ENCODE measurements at regions not wholly inside any gene's neighbourhood (a gene's known extent, or its start where the extent isn't known, plus 50 kb on each side); places are given as distances from the start of the nearest gene placed in this dataset.

DNA sequence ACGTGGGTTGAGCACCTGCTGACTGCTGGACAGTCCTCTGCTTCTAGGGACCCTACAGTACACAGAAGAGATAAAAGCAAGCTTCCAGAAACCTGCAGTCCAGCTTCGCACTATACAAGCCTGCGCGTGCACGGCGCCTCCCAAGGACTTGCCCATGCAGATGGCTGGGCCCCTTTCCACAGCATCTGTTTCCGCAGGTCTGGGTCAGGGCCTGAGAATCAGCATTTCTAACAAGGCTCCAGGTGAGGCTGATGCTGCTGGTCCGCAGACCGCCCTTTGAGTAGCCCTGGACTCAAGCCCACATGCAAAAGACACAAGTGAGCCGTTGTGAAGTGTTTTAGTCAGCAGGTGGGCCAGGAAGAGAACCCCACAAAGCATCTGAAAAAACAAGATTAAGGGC, 133.1 kb downstream of the HSD17B3 start:
- Mint-ChIP-seq H3K4me3 (no peak overlapping the region), H3K9me3 (ENCODE audit: low read depth) (no peaks in the 10 kb centered on the region), H3K4me1 (no peaks in the 10 kb centered on the region), H3K36me3 (ENCODE audit: low read depth) (no peaks in the 10 kb centered on the region), H3K27me3 (peaks cover 5% of the 10 kb centered on the region), H3K27ac (no peak overlapping the region)
- DNase-seq: no peak
- ChIA-PET POLR2A (no interaction called here), CTCF (interaction anchor here (1.1 kb wide), 1 partner anchor 93 kb away, joined by 3 read pairs; no protein-coding TSS in a partner anchor)
- ATAC-seq: no peak
- intact Hi-C loops (cut with DNase I, micrococcal nuclease): no loop called here

DNA sequence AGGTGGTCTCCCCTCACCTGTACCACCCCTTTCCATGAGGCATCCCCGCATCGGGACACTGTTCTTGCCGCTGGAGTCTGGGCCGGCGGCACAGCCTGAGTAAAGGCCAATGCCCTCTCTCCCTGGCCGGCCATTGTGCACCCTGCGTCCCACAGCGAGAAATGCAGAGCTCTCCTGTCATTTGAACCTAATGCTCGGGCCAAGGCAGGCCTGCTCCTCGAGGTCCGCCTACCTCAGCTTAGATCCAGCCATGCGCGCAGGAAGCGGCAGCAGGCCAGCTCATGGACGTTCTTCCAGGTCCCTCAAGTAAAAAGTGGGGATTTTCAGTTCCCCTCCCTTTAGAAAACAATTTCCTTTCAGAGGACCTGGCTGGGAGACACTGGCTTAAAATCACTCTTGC, 135.0 kb downstream of the HSD17B3 start:
- no peaks in the 10 kb centered on the region for H3K9me3 Mint-ChIP-seq (ENCODE audit: low read depth)
- H3K27ac Mint-ChIP-seq: no peak overlapping the region
- no peak for ATAC-seq
- H3K36me3 Mint-ChIP-seq (ENCODE audit: low read depth): no peaks in the 10 kb centered on the region
- CTCF ChIA-PET: no interaction called here
- no peaks in the 10 kb centered on the region for H3K4me1 Mint-ChIP-seq
- intact Hi-C loops (cut with DNase I, micrococcal nuclease): no loop called here
- H3K4me3 Mint-ChIP-seq: no peak overlapping the region
- H3K27me3 Mint-ChIP-seq: peaks cover 2% of the 10 kb centered on the region
- no peak for DNase-seq
- POLR2A ChIA-PET: no interaction called here

DNA sequence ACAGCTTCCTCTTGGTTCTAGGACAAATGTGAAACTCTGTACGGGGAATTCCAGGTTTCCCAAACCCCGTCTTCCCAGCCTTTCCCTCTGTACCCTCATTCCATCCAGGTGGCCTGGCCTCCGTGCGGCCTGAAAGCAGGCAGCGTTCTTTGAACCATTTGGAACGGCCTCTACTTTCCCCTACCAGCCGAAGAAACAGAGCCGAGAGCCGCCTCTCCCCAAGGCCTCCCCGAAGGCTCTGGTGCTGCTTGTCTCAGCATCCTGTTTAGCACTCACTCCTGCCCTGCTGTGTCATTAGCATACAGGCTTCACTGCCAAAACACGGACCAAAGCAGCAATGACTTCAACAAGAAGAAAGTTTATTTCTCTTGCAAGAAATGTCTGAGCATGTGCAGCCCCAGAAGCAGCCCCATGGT, 137.7 kb downstream of the HSD17B3 start:
- H3K9me3 Mint-ChIP-seq (ENCODE audit: low read depth): no peaks in the 10 kb centered on the region
- H3K36me3 Mint-ChIP-seq (ENCODE audit: low read depth): no peaks in the 10 kb centered on the region
- no peak overlapping the region for H3K27ac Mint-ChIP-seq
- intact Hi-C loops (cut with DNase I, micrococcal nuclease): no loop called here
- H3K4me3 Mint-ChIP-seq: no peak overlapping the region
- no peaks in the 10 kb centered on the region for H3K4me1 Mint-ChIP-seq
- ATAC-seq (no peak), DNase-seq (no peak)
- CTCF ChIA-PET: interaction anchor here (1.7 kb wide), 1 partner anchor 14 kb away, joined by 7 read pairs; no protein-coding TSS in a partner anchor
- H3K27me3 Mint-ChIP-seq: peaks cover 3% of the 10 kb centered on the region
- POLR2A ChIA-PET: no interaction called here

DNA sequence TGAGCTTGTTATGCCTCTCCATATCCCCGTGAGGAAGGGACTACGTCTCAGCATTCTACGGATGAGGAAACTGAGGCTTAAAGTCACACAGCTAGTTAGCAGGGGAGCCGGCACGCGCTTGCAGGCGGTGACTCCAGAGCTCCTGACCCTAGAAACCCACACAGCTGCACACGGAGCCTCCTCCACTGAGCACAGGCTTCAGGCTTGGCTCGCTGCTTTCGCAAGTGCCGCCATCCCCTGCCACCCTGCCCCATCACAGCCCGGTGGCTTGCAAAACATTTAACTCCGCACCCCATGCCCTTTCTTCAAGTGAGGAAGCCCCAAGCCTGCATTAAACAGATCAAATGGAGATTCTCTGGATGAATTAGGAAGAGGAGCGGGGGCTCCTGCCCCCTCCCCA, 138.3 kb downstream of the HSD17B3 start:
- no peak overlapping the region for H3K4me3 Mint-ChIP-seq
- intact Hi-C loops (cut with DNase I, micrococcal nuclease): no loop called here
- peaks cover 4% of the 10 kb centered on the region for H3K27me3 Mint-ChIP-seq
- no peak overlapping the region for H3K27ac Mint-ChIP-seq
- H3K4me1 Mint-ChIP-seq: peaks cover 3% of the 10 kb centered on the region
- POLR2A ChIA-PET: no interaction called here
- no peak for ATAC-seq
- CTCF ChIA-PET: interaction anchor here (1.7 kb wide), 1 partner anchor 13 kb away, joined by 7 read pairs; no protein-coding TSS in a partner anchor
- no peak for DNase-seq
- H3K9me3 Mint-ChIP-seq (ENCODE audit: low read depth): no peaks in the 10 kb centered on the region
- H3K36me3 Mint-ChIP-seq (ENCODE audit: low read depth): no peaks in the 10 kb centered on the region

DNA sequence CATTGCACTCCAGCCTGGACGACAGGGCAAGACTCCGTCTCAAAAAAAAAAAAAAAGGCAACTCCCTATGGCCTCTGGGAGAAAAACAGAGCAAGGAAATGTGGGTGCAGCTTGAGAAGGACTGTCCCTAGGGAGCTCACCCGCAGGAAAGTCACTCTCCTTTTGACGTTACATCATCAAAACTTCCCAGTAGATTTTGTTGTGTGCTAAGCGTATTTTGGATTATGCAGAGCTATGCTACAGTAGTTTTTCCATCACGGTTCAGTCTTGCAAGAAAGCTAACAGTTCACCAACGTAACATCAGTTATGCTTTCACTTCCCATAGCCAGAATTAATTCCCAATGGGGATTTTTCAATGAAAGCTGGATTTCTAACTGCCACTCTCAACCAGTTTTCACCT, 138.8 kb downstream of the HSD17B3 start:
- intact Hi-C loops (cut with DNase I, micrococcal nuclease): no loop called here
- no peaks in the 10 kb centered on the region for H3K9me3 Mint-ChIP-seq (ENCODE audit: low read depth)
- peaks cover 6% of the 10 kb centered on the region for H3K27me3 Mint-ChIP-seq
- H3K4me1 Mint-ChIP-seq: peaks cover 5% of the 10 kb centered on the region
- POLR2A ChIA-PET: interaction anchor here (0.7 kb wide), 1 partner anchor 34 kb away, joined by 3 read pairs; no protein-coding TSS in a partner anchor
- no peaks in the 10 kb centered on the region for H3K36me3 Mint-ChIP-seq (ENCODE audit: low read depth)
- H3K4me3 Mint-ChIP-seq: no peak overlapping the region
- DNase-seq (no peak), ATAC-seq (no peak)
- H3K27ac Mint-ChIP-seq: no peak overlapping the region
- CTCF ChIA-PET: interaction anchor here (0.7 to 1.7 kb wide), 2 partner anchors 13 to 55 kb away, joined by 3 to 7 read pairs; no protein-coding TSS in a partner anchor

DNA sequence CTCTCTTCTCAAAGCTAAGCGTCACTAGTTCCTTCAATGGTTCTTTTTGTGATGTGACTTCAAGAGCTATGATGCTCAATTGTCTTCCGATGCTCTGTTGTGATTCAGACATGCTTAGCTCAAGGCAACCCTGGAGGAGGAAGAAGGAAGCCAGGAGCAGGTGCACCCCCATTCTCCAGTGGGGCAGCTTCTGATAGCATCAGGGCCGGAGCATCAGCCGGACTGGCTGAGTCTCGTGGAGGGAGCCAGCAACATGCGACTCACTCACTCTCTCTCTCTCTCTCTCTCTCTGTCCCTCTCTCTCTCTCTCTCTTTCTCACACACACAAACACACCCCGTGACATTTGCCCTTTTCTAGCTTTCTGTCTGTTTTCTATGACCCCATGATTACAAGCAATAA, 140.2 kb downstream of the HSD17B3 start:
- Mint-ChIP-seq H3K27ac (no peak overlapping the region), H3K9me3 (ENCODE audit: low read depth) (no peaks in the 10 kb centered on the region), H3K4me3 (no peak overlapping the region), H3K27me3 (peaks cover 14% of the 10 kb centered on the region), H3K36me3 (ENCODE audit: low read depth) (no peaks in the 10 kb centered on the region), H3K4me1 (peaks cover 5% of the 10 kb centered on the region)
- intact Hi-C loops (cut with DNase I, micrococcal nuclease): no loop called here
- CTCF ChIA-PET: interaction anchor here (0.7 kb wide), 1 partner anchor 937 kb away, joined by 3 read pairs; no protein-coding TSS in a partner anchor
- DNase-seq (no peak), ATAC-seq (no peak)
- POLR2A ChIA-PET: no interaction called here

DNA sequence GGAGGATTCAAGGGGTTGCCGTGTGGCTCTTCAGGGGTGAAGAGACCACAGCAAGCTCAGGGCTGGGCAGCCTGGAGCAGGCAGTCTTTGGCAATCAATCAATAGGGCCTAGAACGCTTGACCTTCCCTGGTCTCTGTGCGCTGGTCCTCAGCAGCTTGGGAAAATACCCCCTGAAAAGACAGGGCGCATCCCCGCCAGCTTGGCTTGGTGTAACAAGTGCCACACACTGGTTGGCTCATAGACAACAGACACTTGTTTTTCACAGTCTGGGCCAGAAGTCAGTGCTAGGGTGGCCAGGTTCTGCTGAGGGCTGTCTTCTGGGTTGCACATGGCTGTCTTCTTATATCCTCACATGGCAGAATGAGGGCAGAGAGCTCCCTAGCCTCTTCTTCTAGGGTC, 141.1 kb downstream of the HSD17B3 start:
- ATAC-seq (no peak), DNase-seq (no peak)
- Mint-ChIP-seq H3K9me3 (ENCODE audit: low read depth) (no peaks in the 10 kb centered on the region), H3K4me1 (peaks cover 5% of the 10 kb centered on the region), H3K36me3 (ENCODE audit: low read depth) (no peaks in the 10 kb centered on the region), H3K27me3 (peaks cover 16% of the 10 kb centered on the region), H3K4me3 (no peak overlapping the region), H3K27ac (no peak overlapping the region)
- ChIA-PET POLR2A (no interaction called here), CTCF (interaction anchor here (0.6 kb wide), 1 partner anchor 53 kb away, joined by 3 read pairs; no protein-coding TSS in a partner anchor)
- intact Hi-C loops (cut with DNase I, micrococcal nuclease): no loop called here

DNA sequence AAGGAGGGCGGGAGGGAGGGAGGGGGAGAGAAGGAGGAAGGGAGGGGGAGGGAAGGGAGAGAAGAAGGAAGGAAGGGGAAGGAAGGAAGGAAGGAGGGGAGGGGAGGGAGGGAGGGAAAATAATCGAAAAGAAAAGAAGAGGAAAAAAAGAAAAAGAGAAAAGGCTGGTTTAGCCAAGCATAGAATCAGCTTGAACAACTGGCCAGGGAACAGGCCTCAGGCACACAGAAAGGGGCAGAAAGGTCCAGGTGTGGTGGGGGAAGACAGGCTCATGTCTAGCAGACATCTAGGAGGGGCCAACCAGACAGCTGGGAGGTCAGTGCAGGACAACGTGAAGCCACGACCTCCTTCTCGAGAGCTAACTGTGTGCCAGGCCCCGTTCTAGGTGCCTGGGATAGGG, 141.8 kb downstream of the HSD17B3 start:
- ChIA-PET POLR2A (no interaction called here), CTCF (interaction anchor here (0.6 kb wide), 1 partner anchor 54 kb away, joined by 3 read pairs; no protein-coding TSS in a partner anchor)
- no peak overlapping the region for H3K4me3 Mint-ChIP-seq
- H3K36me3 Mint-ChIP-seq (ENCODE audit: low read depth): no peaks in the 10 kb centered on the region
- DNase-seq (no peak), ATAC-seq (no peak)
- peaks cover 16% of the 10 kb centered on the region for H3K27me3 Mint-ChIP-seq
- intact Hi-C loops (cut with DNase I, micrococcal nuclease): no loop called here
- H3K9me3 Mint-ChIP-seq (ENCODE audit: low read depth): no peaks in the 10 kb centered on the region
- peaks cover 5% of the 10 kb centered on the region for H3K4me1 Mint-ChIP-seq
- H3K27ac Mint-ChIP-seq: no peak overlapping the region

DNA sequence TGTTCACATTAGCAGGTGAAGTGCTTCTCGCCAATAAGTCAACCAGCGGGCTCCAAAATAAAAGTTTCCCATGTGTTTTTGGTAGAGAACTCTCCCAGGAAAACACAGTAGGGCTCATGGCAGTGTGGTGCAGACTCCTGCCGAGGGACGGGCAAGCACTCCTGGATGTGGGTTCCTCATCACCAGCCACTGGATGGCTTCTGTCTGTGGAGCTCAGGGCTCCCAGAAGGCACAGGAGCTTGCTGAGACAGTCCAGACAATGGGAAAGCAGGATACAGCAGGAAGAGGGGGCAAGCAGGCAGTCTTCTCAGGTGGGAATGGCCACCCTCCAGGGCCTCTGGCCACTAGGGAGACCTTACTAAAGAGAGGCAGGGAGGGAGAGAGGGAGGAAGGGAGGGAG, 142.4 kb downstream of the HSD17B3 start:
- Mint-ChIP-seq H3K4me3 (no peak overlapping the region), H3K36me3 (ENCODE audit: low read depth) (no peaks in the 10 kb centered on the region), H3K27ac (no peak overlapping the region), H3K27me3 (peaks cover 16% of the 10 kb centered on the region), H3K9me3 (ENCODE audit: low read depth) (no peaks in the 10 kb centered on the region), H3K4me1 (peaks cover 5% of the 10 kb centered on the region)
- DNase-seq: no peak
- no peak for ATAC-seq
- CTCF ChIA-PET: interaction anchor here (1.0 kb wide), 1 partner anchor 9 kb away, joined by 4 read pairs; no protein-coding TSS in a partner anchor
- intact Hi-C loops (cut with DNase I, micrococcal nuclease): loop anchor here in 1 of 2 experiments (10.0 kb wide), 1 partner anchor 55 kb away; no protein-coding TSS in a partner anchor
- POLR2A ChIA-PET: no interaction called here

DNA sequence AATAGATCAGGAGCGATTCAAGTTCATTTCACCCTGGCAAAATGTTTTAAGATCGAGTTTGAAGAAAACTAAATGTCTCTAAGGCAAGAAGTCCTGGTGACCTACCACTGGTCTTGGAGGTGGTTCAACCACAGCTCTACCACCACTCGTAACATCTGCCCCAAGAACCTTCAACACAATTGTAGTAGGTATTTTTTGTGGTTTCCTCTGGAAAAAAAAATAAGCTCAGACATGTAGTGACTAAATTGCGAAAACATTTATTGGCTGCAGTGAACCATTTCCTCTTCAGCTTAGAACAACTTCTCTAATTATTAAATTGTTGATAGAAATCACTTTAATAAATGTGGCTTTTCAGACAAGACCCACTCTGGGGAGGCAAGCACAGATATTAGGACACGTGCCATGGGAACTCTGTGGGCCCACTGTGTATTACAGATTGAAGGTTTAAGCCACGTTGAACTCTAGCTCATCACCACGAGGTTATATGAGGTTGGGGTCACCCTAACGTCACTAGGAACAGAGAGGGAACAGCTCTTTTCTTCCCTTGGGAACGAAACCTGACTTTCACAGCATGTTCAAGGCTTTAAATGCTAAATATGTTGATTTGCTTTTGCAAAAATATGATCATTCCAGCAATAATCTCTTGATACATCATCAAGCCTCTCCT, 142.9 kb downstream of the HSD17B3 start:
- ChIA-PET CTCF (interaction anchor here (1.0 kb wide), 1 partner anchor 8 kb away, joined by 4 read pairs; no protein-coding TSS in a partner anchor), POLR2A (no interaction called here)
- H3K4me3 Mint-ChIP-seq: no peak overlapping the region
- DNase-seq: no peak
- no peaks in the 10 kb centered on the region for H3K36me3 Mint-ChIP-seq (ENCODE audit: low read depth)
- no peaks in the 10 kb centered on the region for H3K9me3 Mint-ChIP-seq (ENCODE audit: low read depth)
- peaks cover 17% of the 10 kb centered on the region for H3K27me3 Mint-ChIP-seq
- intact Hi-C loops (cut with DNase I, micrococcal nuclease): loop anchor here in 1 of 2 experiments (10.0 kb wide), 1 partner anchor 56 kb away; no protein-coding TSS in a partner anchor
- H3K4me1 Mint-ChIP-seq: peaks cover 5% of the 10 kb centered on the region
- no peak for ATAC-seq
- H3K27ac Mint-ChIP-seq: no peak overlapping the region

DNA sequence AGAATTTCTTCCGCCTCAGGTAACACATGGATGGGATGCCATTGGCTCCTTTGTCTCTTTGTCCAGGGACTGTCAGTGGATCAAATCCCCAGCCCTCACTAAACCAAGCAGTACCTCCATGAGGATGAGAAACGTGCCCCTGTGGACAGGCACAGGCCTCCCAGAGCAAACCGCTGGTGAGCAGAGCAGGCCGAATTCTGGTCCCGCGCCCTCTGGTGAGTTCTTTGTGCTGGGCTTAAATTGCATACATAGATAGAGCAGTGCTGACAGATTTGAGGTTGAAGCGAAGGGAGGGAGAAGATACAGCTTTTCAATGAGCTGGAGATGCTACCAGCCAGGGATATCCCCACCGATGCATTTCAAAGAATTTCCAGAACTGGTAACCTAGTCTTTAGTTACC, 143.8 kb downstream of the HSD17B3 start:
- ChIA-PET CTCF (no interaction called here), POLR2A (no interaction called here)
- Mint-ChIP-seq H3K9me3 (ENCODE audit: low read depth) (no peaks in the 10 kb centered on the region), H3K36me3 (ENCODE audit: low read depth) (no peaks in the 10 kb centered on the region), H3K27me3 (peaks cover 17% of the 10 kb centered on the region), H3K4me3 (no peak overlapping the region), H3K27ac (no peak overlapping the region), H3K4me1 (peaks cover 5% of the 10 kb centered on the region)
- intact Hi-C loops (cut with DNase I, micrococcal nuclease): loop anchor here in 1 of 2 experiments (10.0 kb wide), 1 partner anchor 57 kb away; no protein-coding TSS in a partner anchor
- DNase-seq: no peak
- ATAC-seq: no peak

DNA sequence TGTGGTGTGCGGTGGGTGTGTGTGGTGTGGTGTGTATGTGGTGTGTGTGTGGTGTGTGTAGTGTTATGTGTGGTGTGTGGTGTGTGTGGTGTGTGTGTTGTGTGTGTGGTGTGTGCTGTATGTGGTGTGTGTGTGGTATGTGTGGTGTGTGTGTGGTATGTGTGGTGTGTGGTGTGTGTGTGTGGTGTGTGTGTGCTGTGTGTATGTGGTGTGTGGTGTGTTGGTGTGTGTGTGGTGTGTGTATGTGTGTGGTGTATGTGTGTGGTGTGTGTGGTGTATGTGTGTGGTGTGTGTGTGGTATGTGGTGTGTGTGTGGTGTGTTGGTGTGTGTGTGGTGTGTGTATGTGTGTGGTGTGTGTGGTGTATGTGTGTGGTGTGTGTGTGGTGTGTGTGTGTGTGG, 144.3 kb downstream of the HSD17B3 start:
- POLR2A ChIA-PET: no interaction called here
- DNase-seq (no peak), ATAC-seq (no peak)
- Mint-ChIP-seq H3K36me3 (ENCODE audit: low read depth) (no peaks in the 10 kb centered on the region), H3K27ac (no peak overlapping the region), H3K4me1 (peaks cover 5% of the 10 kb centered on the region), H3K9me3 (ENCODE audit: low read depth) (no peaks in the 10 kb centered on the region), H3K27me3 (peaks cover 21% of the 10 kb centered on the region), H3K4me3 (no peak overlapping the region)
- CTCF ChIA-PET: no interaction called here
- intact Hi-C loops (cut with DNase I, micrococcal nuclease): loop anchor here in 1 of 2 experiments (10.0 kb wide), 1 partner anchor 57 kb away; no protein-coding TSS in a partner anchor
